ENCODE measurements at regions not wholly inside any gene's neighbourhood (a gene's known extent, or its start where the extent isn't known, plus 50 kb on each side); places are given as distances from the start of the nearest gene placed in this dataset.

- Mint-ChIP-seq H3K27ac (peak overlapping the region in 1 of 3 experiments; percentile 37), H3K4me3 (no peak overlapping the region), H3K4me1 (peaks cover 7% of the 10 kb centered on the region), H3K36me3 (ENCODE audit: low read depth) (no peaks in the 10 kb centered on the region), H3K9me3 (no peaks in the 10 kb centered on the region), H3K27me3 (ENCODE audit: low read depth) (no peaks in the 10 kb centered on the region)
- no peak for TF ChIP-seq CTCF (IDR thresholded peaks at IDR 0.05; ENCODE audit: unreplicated experiment in 3 of 3)
Measured at GRCh38 chr12:38502415-38502814, 185.8 kb downstream of the ALG10B start.

- no peaks in the 10 kb centered on the region for H3K4me1 Mint-ChIP-seq
- H3K9me3 Mint-ChIP-seq: peaks cover 13% of the 10 kb centered on the region
- H3K36me3 Mint-ChIP-seq (ENCODE audit: low read depth): no peaks in the 10 kb centered on the region
- no peak overlapping the region for H3K27ac Mint-ChIP-seq
- no peaks in the 10 kb centered on the region for H3K27me3 Mint-ChIP-seq (ENCODE audit: low read depth)
- no peak for TF ChIP-seq CTCF (IDR thresholded peaks at IDR 0.05; ENCODE audit: unreplicated experiment in 3 of 3)
- no peak overlapping the region for H3K4me3 Mint-ChIP-seq
Measured at GRCh38 chr12:38507839-38508238, 191.3 kb downstream of the ALG10B start.

GRCh38 chr12:38508246-38508645 lies 191.7 kb downstream of the ALG10B start:
- no peaks in the 10 kb centered on the region for H3K4me1 Mint-ChIP-seq
- no peak overlapping the region for H3K4me3 Mint-ChIP-seq
- no peak for TF ChIP-seq CTCF (IDR thresholded peaks at IDR 0.05; ENCODE audit: unreplicated experiment in 3 of 3)
- H3K27ac Mint-ChIP-seq: no peak overlapping the region
- peaks cover 13% of the 10 kb centered on the region for H3K9me3 Mint-ChIP-seq
- H3K27me3 Mint-ChIP-seq (ENCODE audit: low read depth): no peaks in the 10 kb centered on the region
- H3K36me3 Mint-ChIP-seq (ENCODE audit: low read depth): no peaks in the 10 kb centered on the region

- H3K27ac Mint-ChIP-seq: no peak overlapping the region
- H3K27me3 Mint-ChIP-seq (ENCODE audit: low read depth): no peaks in the 10 kb centered on the region
- TF ChIP-seq CTCF (IDR thresholded peaks at IDR 0.05; ENCODE audit: unreplicated experiment in 3 of 3): no peak
- no peaks in the 10 kb centered on the region for H3K4me1 Mint-ChIP-seq
- no peaks in the 10 kb centered on the region for H3K36me3 Mint-ChIP-seq (ENCODE audit: low read depth)
- H3K4me3 Mint-ChIP-seq: no peak overlapping the region
- peaks cover 7% of the 10 kb centered on the region for H3K9me3 Mint-ChIP-seq
Measured at GRCh38 chr12:38515912-38516311, 199.3 kb downstream of the ALG10B start.

GRCh38 chr12:38516418-38516817 lies 199.8 kb downstream of the ALG10B start:
- no peak for TF ChIP-seq CTCF (IDR thresholded peaks at IDR 0.05; ENCODE audit: unreplicated experiment in 3 of 3)
- no peaks in the 10 kb centered on the region for H3K36me3 Mint-ChIP-seq (ENCODE audit: low read depth)
- no peaks in the 10 kb centered on the region for H3K4me1 Mint-ChIP-seq
- peaks cover 1% of the 10 kb centered on the region for H3K9me3 Mint-ChIP-seq
- no peak overlapping the region for H3K4me3 Mint-ChIP-seq
- H3K27me3 Mint-ChIP-seq (ENCODE audit: low read depth): no peaks in the 10 kb centered on the region
- peak overlapping the region in 1 of 3 experiments; percentile 32 for H3K27ac Mint-ChIP-seq

- no peak for TF ChIP-seq CTCF (IDR thresholded peaks at IDR 0.05; ENCODE audit: unreplicated experiment in 3 of 3)
- H3K4me1 Mint-ChIP-seq: no peaks in the 10 kb centered on the region
- H3K27ac Mint-ChIP-seq: no peak overlapping the region
- no peaks in the 10 kb centered on the region for H3K9me3 Mint-ChIP-seq
- no peaks in the 10 kb centered on the region for H3K36me3 Mint-ChIP-seq (ENCODE audit: low read depth)
- no peak overlapping the region for H3K4me3 Mint-ChIP-seq
- H3K27me3 Mint-ChIP-seq (ENCODE audit: low read depth): no peaks in the 10 kb centered on the region
Measured at GRCh38 chr12:38523920-38524319, 207.3 kb downstream of the ALG10B start.
